ENCODE measurements at regions not wholly inside any gene's neighbourhood (a gene's known extent, or its start where the extent isn't known, plus 50 kb on each side); places are given as distances from the start of the nearest gene placed in this dataset.

GRCh38 chr2:142592171-142592570, 285.3 kb upstream of the KYNU start:
- Histone ChIP-seq H2BK12ac (ENCODE audit: low read depth, low read length) (no peak overlapping the region), H4K20me1 (replicated peaks in 1 of 2; ENCODE audit: control insufficient read depth in 1 of 2, insufficient read depth in 2 of 2, low read length in 2 of 2) (no peaks in the 10 kb centered on the region), H3K9me3 (ENCODE audit: insufficient read depth in 2 of 2, low read depth in 1 of 2, low read length in 1 of 2) (no peaks in the 10 kb centered on the region), H4K91ac (replicated peaks; ENCODE audit: insufficient read length, low read length) (no peak overlapping the region), H2BK120ac (replicated peaks; ENCODE audit: low read depth, low read length) (no peak overlapping the region), H4K8ac (ENCODE audit: extremely low read depth, insufficient read depth, low read length) (no peak overlapping the region), H3K56ac (replicated peaks; ENCODE audit: insufficient read length, low read depth, low read length) (no peak overlapping the region), H3K23ac (ENCODE audit: insufficient read length) (no peak overlapping the region), H3K79me2 (ENCODE audit: control insufficient read depth in 1 of 2, insufficient read depth in 2 of 2, low read length in 2 of 2) (no peaks in the 10 kb centered on the region), H3K4ac (replicated peaks; ENCODE audit: insufficient read length, low read depth, low read length) (no peak overlapping the region), H3K36me3 (ENCODE audit: control insufficient read depth in 2 of 4, insufficient read depth in 4 of 4, low read length in 3 of 4) (no peaks in the 10 kb centered on the region), H3K27me3 (replicated peaks in 1 of 4; ENCODE audit: control insufficient read depth in 3 of 4, extremely low read depth in 1 of 4, insufficient read depth in 3 of 4, low read length in 3 of 4) (no peaks in the 10 kb centered on the region), H3K27ac (ENCODE audit: low read depth, low read length) (no peak overlapping the region), H3K79me1 (ENCODE audit: low read depth, low read length) (no peaks in the 10 kb centered on the region), H3K4me2 (ENCODE audit: insufficient read depth in 1 of 2, low read depth in 2 of 2, low read length in 2 of 2) (no peak overlapping the region), H2BK5ac (ENCODE audit: low read depth, low read length) (no peak overlapping the region), H2AFZ (ENCODE audit: low read length) (no peak overlapping the region), H3K18ac (ENCODE audit: extremely low read depth, low read length) (no peak overlapping the region), H2BK20ac (ENCODE audit: low read length) (no peak overlapping the region), H3K23me2 (ENCODE audit: low read depth, low read length) (no peaks in the 10 kb centered on the region; the same call in 1 of the 2 replicates), H3K14ac (ENCODE audit: insufficient read length) (no peak overlapping the region), H3K9ac (replicated peaks in 1 of 4; ENCODE audit: extremely low read depth in 1 of 4, low read depth in 3 of 4, low read length in 3 of 4) (no peak overlapping the region), H4K5ac (ENCODE audit: insufficient read length, low read depth, low read length) (no peak overlapping the region), H3K4me1 (replicated peaks in 1 of 4; ENCODE audit: control insufficient read depth in 3 of 4, insufficient read depth in 4 of 4, low read length in 3 of 4) (no peaks in the 10 kb centered on the region), H3K4me3 (ENCODE audit: extremely low read depth in 1 of 4, insufficient read depth in 2 of 4, low read depth in 3 of 4, low read length in 4 of 4) (no peak overlapping the region), H2AK5ac (ENCODE audit: low read depth, low read length) (no peak overlapping the region), H2BK15ac (ENCODE audit: low read length) (no peak overlapping the region)
- TF ChIP-seq USF2 (IDR thresholded peaks at IDR 0.05; ENCODE audit: low read length), result no peak
- TF ChIP-seq SP4 (IDR thresholded peaks at IDR 0.05; ENCODE audit: low read length), result no peak
- TF ChIP-seq SUZ12 (IDR thresholded peaks at IDR 0.05; ENCODE audit: low read length), result no peak
- no peak for TF ChIP-seq POU5F1 (IDR thresholded peaks at IDR 0.05; ENCODE audit: low read depth, low read length)
- DNase-seq (ENCODE audit: low read depth in 1 of 2, low spot score in 2 of 2) (no peak), FAIRE-seq (no peak)
- 90% methylated on average over 3 of the region's 3 CpGs; no CpG with 5 or more reads in 1 of the 2 experiments for WGBS, 2 experiments (ENCODE audit: extremely low coverage in 1 of 2, insufficient coverage in 1 of 2, insufficient read length in 1 of 2, insufficient replicate concordance in 2 of 2, low coverage in 1 of 2, low lambda C conversion rate in 2 of 2, missing lambda C conversion rate in 1 of 2)
- POLR2A ChIA-PET (ENCODE audit: partially characterized antibody), result no interaction called here
- CTCF ChIA-PET (ENCODE audit: partially characterized antibody), result interaction anchor here (1.4 kb wide), 1 partner anchor 12 kb away, joined by 6 read pairs; no protein-coding TSS in a partner anchor

All from H1 (cell line).